CD4-positive, alpha-beta T cell treated with Interleukin-4 for 4 hours (primary cell): ENCODE measurements at regions not wholly inside any gene's neighbourhood (a gene's known extent, or its start where the extent isn't known, plus 50 kb on each side); places are given as distances from the start of the nearest gene placed in this dataset.
A peak's percentile ranks its signal among the peaks of the same experiment; 100 is the strongest.
"Not testable (repeated sequence)": the region's sequence is repeated elsewhere in the genome, so short reads cannot be mapped to it uniquely, and the experiment has no call there.

Experiments used
- DNase-seq: peaks from one replicate; pipeline ENCODE4 v3.0.0-alpha.2; 2020

DNA sequence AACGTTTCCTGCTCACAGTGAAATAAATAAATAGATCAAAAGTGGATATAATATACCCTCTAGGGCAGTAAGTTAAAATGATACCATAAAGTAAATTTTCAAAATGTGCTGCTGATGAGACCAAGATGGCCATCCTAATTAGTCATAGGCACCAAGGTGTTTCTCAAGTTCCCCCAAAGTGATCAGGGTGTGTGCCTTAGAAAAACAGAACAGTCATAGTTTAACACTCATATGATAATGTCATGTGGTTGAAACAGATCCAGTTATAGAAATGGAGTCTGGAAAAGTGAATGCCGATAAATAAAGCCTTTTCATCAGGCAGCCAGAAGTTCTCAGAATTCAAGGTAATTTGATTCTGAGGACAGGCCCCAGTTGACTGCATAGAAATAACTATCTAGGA, 161.5 kb upstream of the CDKN2B start:
- no peak for DNase-seq

DNA sequence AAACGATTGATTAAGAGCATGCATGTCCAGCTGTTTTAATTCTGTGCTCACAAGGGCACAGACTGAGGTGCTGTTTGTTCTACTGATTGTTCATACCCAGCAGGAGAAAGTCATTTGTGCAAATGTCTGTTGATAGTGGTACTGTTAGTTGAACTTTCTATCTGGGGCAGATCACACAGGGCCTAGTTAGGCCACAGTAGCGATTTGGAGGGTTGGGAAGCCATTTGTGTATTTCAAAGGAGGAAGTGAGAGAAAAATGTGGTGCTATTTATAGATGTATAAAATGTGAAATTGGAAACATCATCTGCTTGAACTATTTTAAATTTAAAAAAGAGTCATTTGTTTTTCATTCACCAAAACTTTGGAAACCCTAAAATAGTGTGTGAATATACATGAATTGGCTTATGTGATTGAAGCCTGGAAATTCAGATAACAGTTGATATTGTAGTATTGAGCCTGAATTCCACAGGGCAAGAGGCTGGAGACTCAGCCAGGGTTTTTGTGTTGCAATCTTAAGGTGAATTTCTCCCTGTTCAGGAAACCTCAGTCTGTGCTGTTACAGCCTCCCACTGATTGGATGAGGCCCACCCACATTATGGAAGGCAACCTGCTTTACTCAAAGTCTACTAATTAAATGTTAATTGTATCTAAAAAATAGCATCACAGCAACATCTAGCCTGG, 162.0 kb upstream of the CDKN2B start:
- DNase-seq, result no peak

- no peak for DNase-seq
Observed at GRCh38 chr9:22171691-22172090, 162.6 kb upstream of the CDKN2B start.

DNA sequence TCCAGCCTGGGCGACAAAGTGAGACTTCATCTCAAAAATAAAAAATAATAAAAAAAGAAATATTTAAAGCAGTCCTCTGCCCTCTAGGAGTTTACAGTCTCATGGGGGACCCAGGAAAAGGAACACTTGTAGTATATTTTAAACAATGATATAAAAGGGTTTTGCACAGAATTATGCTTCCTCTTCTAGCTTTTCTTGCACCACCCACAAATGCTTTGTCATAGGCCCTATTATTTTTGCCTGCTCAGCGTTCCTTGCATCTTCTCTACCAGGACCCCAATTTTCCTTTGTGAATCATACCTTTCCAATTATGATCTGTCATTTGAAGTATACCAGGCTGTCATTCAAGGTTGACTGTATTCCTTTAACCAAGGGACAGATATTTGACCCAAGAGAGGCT, 164.8 kb upstream of the CDKN2B start:
- no peak for DNase-seq

GRCh38 chr9:22175972-22176545, 167.0 kb upstream of the CDKN2B start:
- DNase-seq, result peak; percentile 3

GRCh38 chr9:22181021-22181420, 171.9 kb upstream of the CDKN2B start:
- DNase-seq, result not testable (repeated sequence)

DNA sequence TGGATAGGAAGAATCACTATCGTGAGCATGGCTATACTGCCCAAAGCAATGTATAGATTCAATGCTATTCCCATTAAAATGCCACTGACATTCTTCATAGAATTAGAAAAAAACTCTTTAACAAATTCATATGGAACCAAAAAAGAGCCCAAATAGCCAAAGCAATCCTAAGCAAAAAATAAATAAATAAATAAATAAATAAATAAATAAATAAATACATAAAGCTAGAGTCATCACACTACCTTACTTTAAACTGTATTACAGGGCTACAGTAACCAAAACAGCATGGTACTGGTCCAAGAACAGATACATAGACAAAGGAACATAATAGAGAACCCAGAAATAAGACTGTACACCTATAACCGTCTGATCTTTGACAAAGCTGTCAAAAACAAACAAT, 180.4 kb upstream of the CDKN2B start:
- no peak for DNase-seq

- not testable (repeated sequence) for DNase-seq
Observed at GRCh38 chr9:22197000-22197399, 187.9 kb upstream of the CDKN2B start.

DNA sequence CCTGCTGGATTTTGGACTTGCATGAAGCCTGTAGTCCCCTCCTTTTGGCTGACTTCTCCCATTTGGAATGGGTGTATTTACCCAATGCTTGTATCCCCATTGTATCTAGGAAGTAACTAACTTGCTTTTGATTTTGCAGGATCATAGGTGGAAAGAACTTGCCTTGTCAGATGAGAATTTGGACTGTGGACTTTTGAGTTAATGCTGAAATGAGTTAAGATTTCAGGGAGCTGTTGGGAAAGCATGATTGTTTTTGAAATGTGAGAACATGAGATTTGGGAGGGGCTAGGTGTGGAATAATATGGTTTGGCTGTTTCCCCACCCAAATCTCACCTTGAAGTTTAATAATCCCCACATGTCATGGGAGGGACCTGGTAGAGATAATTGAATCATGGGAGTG, 189.6 kb upstream of the CDKN2B start:
- no peak for DNase-seq

- no peak for DNase-seq
Observed at GRCh38 chr9:22201256-22201655, 192.2 kb upstream of the CDKN2B start.

GRCh38 chr9:22203371-22204138, 194.4 kb upstream of the CDKN2B start:
- no peak for DNase-seq

GRCh38 chr9:22204240-22204639, 195.1 kb upstream of the CDKN2B start:
- no peak for DNase-seq

GRCh38 chr9:22206833-22207232, 197.7 kb upstream of the CDKN2B start:
- DNase-seq, result no peak

DNA sequence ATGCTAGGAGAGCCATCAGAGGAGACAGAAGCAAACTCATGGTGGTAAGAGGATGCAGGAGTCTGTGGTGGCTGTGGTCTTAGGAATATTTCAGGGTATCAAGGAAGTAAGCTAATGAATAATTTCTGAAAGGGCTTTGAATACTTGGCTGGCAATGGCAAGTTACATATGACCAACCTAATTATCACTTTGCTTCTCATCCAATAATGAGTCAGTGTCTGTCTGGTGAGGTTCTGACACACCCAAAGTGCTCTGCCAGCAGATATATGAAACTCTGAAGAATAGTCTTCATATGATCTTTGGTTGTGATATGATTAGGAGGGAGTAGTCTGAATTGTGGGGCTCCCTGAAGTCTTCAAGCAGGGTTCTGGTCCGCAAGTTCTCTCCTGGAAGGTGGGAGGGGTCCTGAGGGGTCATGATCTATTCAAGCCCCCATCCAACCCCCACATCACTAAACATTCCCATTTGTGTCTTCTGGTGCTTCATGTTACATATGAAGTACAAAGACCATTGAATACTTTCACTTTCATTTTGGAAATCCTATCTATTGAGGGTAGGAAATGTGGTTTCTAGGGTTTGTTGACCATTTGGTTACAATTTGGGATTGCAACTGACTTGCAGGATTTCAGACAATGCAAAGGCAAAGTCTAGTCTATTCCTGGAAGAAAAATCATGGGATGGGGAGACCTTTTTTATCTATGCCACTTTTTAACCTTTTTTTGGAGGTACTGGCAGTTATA, 199.9 kb upstream of the CDKN2B start:
- peak; percentile 33 for DNase-seq

DNA sequence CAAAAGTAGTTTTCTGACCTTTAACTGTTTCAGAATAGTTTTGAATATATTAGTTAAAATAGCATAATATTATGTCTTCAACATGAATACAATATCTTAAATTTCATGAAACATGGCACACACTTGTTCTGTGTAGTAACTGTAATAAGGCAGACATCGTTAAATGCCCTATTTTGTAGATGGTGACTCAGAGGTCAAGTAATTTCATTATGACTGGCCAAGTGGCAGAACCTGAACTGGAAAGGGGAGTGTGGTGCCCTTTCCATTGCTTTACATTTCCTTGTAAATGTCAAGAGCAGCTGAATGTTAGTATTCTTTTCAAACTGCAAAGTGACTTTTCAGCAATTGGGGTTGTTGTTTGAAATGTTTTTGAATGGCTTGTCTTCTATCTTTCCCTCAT, 201.2 kb upstream of the CDKN2B start:
- no peak for DNase-seq

GRCh38 chr9:22210936-22211335, 201.8 kb upstream of the CDKN2B start:
- DNase-seq, result no peak

DNA sequence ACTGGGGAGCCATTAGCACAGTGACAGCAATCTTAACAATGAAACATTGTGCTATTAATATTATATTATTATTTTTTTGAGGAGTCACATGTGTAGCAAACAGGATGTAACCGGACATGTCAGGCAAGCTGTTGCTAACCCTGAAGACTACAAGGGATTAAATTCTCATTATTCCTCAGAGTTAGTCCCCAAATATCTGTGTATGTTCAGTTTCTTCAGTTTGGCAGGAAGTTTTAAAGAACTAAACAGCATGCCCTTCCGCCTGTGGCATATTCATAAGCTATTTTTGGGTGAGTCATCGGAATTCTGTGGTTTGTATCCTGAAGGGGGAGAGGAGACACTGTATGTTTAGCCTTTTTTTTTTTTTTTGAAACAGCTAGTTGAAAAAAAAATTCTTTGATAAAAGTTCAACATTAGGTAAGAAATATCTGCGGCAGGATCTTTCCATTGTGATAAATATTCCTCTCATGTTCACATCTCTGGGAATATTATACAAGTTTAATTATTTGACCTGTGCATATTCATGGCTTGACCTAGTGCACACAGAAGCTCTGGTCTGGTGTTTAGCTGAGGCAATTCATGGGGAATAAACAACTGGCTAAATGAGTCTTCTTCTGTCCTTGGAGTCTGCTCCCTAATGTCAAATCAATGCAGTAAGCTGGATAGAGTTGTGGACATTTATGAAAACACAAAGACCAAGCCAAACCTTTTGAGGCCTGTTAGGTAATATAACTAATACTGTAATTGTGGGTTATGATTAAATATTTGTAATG, 202.7 kb upstream of the CDKN2B start:
- DNase-seq, result no peak

DNA sequence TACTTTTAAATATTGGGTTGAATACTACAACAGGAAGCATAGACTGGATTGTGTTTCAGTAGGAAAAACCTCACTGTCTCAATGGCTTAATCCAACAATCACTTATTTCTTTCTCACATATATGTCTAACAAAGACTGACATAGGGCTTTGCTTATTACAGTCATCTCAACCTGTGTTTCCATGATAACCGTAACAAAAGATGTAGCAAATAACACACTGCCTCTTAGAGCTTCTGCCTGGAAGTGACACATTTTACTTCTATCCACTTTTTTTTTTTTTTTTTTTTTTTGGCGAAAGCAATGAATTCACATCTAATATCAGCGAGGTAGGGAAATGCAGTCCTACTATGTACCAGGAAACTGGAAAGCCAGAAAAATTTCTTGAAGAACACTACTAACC, 204.9 kb upstream of the CDKN2B start:
- no peak for DNase-seq

- no peak for DNase-seq
Observed at GRCh38 chr9:22214497-22215031, 205.5 kb upstream of the CDKN2B start.

GRCh38 chr9:22215521-22215920, 206.4 kb upstream of the CDKN2B start:
- DNase-seq, result no peak

DNA sequence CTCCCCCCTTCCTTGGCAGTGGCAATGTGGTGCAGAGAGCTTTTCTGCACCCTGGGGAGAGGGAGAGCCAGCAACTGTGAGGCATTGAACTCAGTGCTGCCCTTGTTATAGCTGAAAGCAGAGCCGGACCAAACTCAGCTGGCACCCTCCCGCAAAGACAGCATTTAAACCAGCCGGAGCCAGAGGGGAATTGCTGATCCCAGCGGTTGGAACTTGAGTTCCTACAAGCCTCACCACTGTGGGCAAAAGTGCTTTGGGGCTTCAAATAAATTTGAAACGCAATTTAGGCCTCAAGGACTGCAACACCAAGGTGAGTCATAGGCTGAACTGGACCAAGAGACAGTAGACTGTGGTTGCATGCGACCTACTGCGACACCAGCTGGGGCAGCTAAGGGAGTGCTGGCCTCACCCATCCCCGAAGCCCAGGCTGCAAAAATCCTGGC, 207.6 kb upstream of the CDKN2B start:
- no peak for DNase-seq

DNA sequence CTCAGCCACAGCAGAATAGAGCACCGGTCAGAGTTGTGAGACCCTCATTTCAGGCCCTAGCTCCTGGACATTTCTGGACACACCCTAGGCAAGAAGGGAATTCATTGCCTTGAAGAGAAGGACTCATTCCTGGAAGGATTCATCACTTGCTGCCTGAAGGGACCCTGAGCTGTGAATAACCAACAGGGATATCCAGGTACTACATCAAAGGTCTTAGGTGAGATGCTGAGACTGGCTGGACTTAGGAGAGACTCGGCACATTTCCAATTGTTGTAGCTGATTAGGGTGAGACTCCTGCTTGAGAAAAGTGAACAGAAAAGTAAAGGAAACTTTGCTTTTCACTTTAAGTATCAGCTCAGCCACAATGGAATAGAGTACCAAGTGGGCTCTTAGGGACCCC, 208.1 kb upstream of the CDKN2B start:
- no peak for DNase-seq
